Vagina (tissue), 2 donors: ENCODE measurements at regions not wholly inside any gene's neighbourhood (a gene's known extent, or its start where the extent isn't known, plus 50 kb on each side); places are given as distances from the start of the nearest gene placed in this dataset.

ENCODE experiments used
- CTCF ChIP-seq, 3 experiments: fragments of 450-650 bp in 2 of 3; fragments of 200-600 bp in 1 of 3; sonication (generic) in 1 of 3; IDR thresholded peaks; one replicate each; pipeline ENCODE4 v1.5.1; 2017 to 2019; ENCODE audit warnings: antibody characterized with exemption in 3 of 3, mild to moderate bottlenecking in 2 of 3, moderate library complexity in 2 of 3
- POLR2A ChIP-seq, 2 donors: fragments of 450-650 bp; IDR thresholded peaks; one replicate each; pipeline ENCODE4 v1.6.1; 2017; ENCODE audit warnings: antibody characterized with exemption in 2 of 2, mild to moderate bottlenecking in 2 of 2, moderate library complexity in 2 of 2

GRCh38 chrX:9135901-9136510 is 102.1 kb upstream of the FAM9B start:
- TF ChIP-seq POLR2A (IDR thresholded peaks at IDR 0.05) (no peak), CTCF (IDR thresholded peaks at IDR 0.05) (no peak)
